Testis (tissue), 2 donors: ENCODE measurements at regions not wholly inside any gene's neighbourhood (a gene's known extent, or its start where the extent isn't known, plus 50 kb on each side); places are given as distances from the start of the nearest gene placed in this dataset.

Experiments used
- DNase-seq: peaks from one replicate; pipeline ENCODE4 v3.0.0-alpha.2; 2019
- H3K27ac ChIP-seq, 2 donors: fragments of 200-600 bp; sonication (generic); one replicate each; pipeline ENCODE4 v1.5.1; 2019
- H3K27me3 ChIP-seq: fragments of 200-600 bp; sonication (generic); one replicate; pipeline ENCODE4 v1.5.1; 2019
- H3K36me3 ChIP-seq: fragments of 200-600 bp; sonication (generic); one replicate; pipeline ENCODE4 v1.5.1; 2017; ENCODE audit warnings: low read depth; ENCODE audit errors: missing control alignments
- H3K4me1 ChIP-seq: fragments of 200-600 bp; sonication (generic); one replicate; pipeline ENCODE4 v1.5.1; 2019
- H3K4me3 ChIP-seq, 2 donors: fragments of 200-600 bp; sonication (generic); one replicate each; pipeline ENCODE4 v1.5.1; 2017 to 2019
- H3K9me3 ChIP-seq: fragments of 200-600 bp; sonication (generic); one replicate; pipeline ENCODE4 v1.5.1; 2017
- CTCF ChIP-seq, 3 experiments: fragments of 450-650 bp in 2 of 3; fragments of 200-600 bp in 1 of 3; sonication (generic) in 1 of 3; IDR thresholded peaks; one replicate each; pipeline ENCODE4 v1.5.1; 2016 to 2019; ENCODE audit warnings: antibody characterized with exemption in 3 of 3, mild to moderate bottlenecking in 2 of 3, moderate library complexity in 1 of 3
- POLR2A ChIP-seq: fragments of 450-650 bp; IDR thresholded peaks from one replicate; pipeline ENCODE4 v1.6.1; 2017; ENCODE audit warnings: antibody characterized with exemption, mild to moderate bottlenecking, moderate library complexity
- WGBS, 2 donors: methylation state at CpG; one replicate each; pipeline ENCODE4 v1.1.5; 2018; 5-methylcytosine and 5-hydroxymethylcytosine counted together
- intact Hi-C: fragments of 100-400 bp; cut with DNase I; formaldehyde crosslinking; loops from one replicate; pipeline ENCODE4 v1.15.1; 2023; ENCODE audit warnings: low total_unique reads

- intact Hi-C loops = no loop called here
- TF ChIP-seq POLR2A (no peak), CTCF (IDR thresholded peaks at IDR 0.05) (no peak)
- 67 to 73% methylated on average over 2 of the region's 2 CpGs for WGBS, 2 donors
- H3K27ac ChIP-seq = no peak overlapping the region
- no peak overlapping the region for H3K4me3 ChIP-seq
- H3K36me3 ChIP-seq = no peaks in the 10 kb centered on the region
- H3K4me1 ChIP-seq = no peaks in the 10 kb centered on the region
- no peak for DNase-seq
- no peaks in the 10 kb centered on the region for H3K27me3 ChIP-seq
- H3K9me3 ChIP-seq = no peaks in the 10 kb centered on the region
These were observed 123.7 kb upstream of the DHRS4 start for GRCh38 chr14:23829736-23830471.

- H3K4me1 ChIP-seq = no peaks in the 10 kb centered on the region
- H3K9me3 ChIP-seq = no peaks in the 10 kb centered on the region
- no peak overlapping the region for H3K4me3 ChIP-seq
- WGBS, 2 donors = 69 to 88% methylated on average over 3 of the region's 3 CpGs
- intact Hi-C loops = no loop called here
- no peaks in the 10 kb centered on the region for H3K36me3 ChIP-seq
- TF ChIP-seq POLR2A (no peak), CTCF (IDR thresholded peaks at IDR 0.05) (no peak)
- H3K27ac ChIP-seq = no peak overlapping the region
- DNase-seq = no peak
- H3K27me3 ChIP-seq = no peaks in the 10 kb centered on the region
These were observed 122.0 kb upstream of the DHRS4 start for GRCh38 chr14:23831596-23831995.

GRCh38 chr14:23861666-23862065, 91.9 kb upstream of the DHRS4 start:
- WGBS, 2 donors = 18 to 30% methylated on average over 2 of the region's 2 CpGs
- Histone ChIP-seq H3K4me1 (peaks cover 7% of the 10 kb centered on the region), H3K36me3 (no peaks in the 10 kb centered on the region), H3K4me3 (no peak overlapping the region), H3K9me3 (no peaks in the 10 kb centered on the region), H3K27ac (no peak overlapping the region), H3K27me3 (no peaks in the 10 kb centered on the region)
- DNase-seq = peak; percentile 16
- intact Hi-C loops = no loop called here
- no peak for TF ChIP-seq CTCF (IDR thresholded peaks at IDR 0.05)
- TF ChIP-seq POLR2A = no peak

- Histone ChIP-seq H3K9me3 (no peaks in the 10 kb centered on the region), H3K4me1 (peaks cover 7% of the 10 kb centered on the region), H3K36me3 (no peaks in the 10 kb centered on the region), H3K4me3 (no peak overlapping the region), H3K27me3 (no peaks in the 10 kb centered on the region), H3K27ac (no peak overlapping the region)
- WGBS, 2 donors = 92 to 97% methylated on average over 2 of the region's 2 CpGs
- TF ChIP-seq CTCF (IDR thresholded peaks at IDR 0.05) (no peak), POLR2A (no peak)
- intact Hi-C loops = no loop called here
- no peak for DNase-seq
These were observed 91.1 kb upstream of the DHRS4 start for GRCh38 chr14:23862513-23862912.

GRCh38 chr14:23863836-23864235, 89.7 kb upstream of the DHRS4 start:
- Histone ChIP-seq H3K36me3 (no peaks in the 10 kb centered on the region), H3K27ac (no peak overlapping the region), H3K4me3 (no peak overlapping the region), H3K4me1 (peaks cover 7% of the 10 kb centered on the region), H3K9me3 (no peaks in the 10 kb centered on the region), H3K27me3 (no peaks in the 10 kb centered on the region)
- intact Hi-C loops = no loop called here
- TF ChIP-seq CTCF (IDR thresholded peaks at IDR 0.05) (no peak), POLR2A (no peak)
- 100% methylated on average over 1 of the region's 1 CpG for WGBS, 2 donors
- no peak for DNase-seq
